GM12865 (cell line): ENCODE measurements at regions not wholly inside any gene's neighbourhood (a gene's known extent, or its start where the extent isn't known, plus 50 kb on each side); places are given as distances from the start of the nearest gene placed in this dataset.

ENCODE experiments used
- DNase-seq: peaks from one replicate; pipeline ENCODE4 v3.0.0; 2010; ENCODE audit warnings: low read depth
- H3K4me3 ChIP-seq: 2 replicates; pipeline ENCODE4 v1.5.1; 2011; ENCODE audit warnings: mild to moderate bottlenecking, low read depth, low read length, control low read depth
- TF ChIP-seq, protein P1 (sequence below): IDR thresholded peaks from 2 replicates; pipeline ENCODE4 v1.5.1; 2011; ENCODE audit warnings: low read length, control low read depth, low read depth, inconsistent platforms; ENCODE audit not compliant: insufficient read depth; ENCODE audit errors: missing control alignments

DNA sequence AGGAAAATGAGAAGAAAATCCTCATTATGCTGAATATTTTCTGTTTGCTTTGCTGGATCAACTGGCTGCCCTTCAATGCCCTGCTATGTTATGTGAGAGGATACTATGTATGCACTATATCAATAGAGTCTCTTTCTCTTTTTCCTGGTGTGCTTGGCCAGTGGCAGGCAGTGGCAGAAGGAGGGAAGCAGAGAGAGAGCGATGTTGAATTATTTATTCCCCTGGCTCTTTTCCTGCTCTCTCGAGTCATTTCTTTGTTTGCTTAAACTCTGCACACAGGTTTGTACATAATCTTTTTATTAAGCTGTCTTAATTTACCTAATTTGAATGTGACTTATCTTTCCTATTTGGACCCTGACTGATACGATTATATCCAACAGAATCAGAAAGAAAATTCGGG is 1727.3 kb downstream of the SUCLG1 start:
- DNase-seq = no peak
- TF ChIP-seq, protein P1, sequence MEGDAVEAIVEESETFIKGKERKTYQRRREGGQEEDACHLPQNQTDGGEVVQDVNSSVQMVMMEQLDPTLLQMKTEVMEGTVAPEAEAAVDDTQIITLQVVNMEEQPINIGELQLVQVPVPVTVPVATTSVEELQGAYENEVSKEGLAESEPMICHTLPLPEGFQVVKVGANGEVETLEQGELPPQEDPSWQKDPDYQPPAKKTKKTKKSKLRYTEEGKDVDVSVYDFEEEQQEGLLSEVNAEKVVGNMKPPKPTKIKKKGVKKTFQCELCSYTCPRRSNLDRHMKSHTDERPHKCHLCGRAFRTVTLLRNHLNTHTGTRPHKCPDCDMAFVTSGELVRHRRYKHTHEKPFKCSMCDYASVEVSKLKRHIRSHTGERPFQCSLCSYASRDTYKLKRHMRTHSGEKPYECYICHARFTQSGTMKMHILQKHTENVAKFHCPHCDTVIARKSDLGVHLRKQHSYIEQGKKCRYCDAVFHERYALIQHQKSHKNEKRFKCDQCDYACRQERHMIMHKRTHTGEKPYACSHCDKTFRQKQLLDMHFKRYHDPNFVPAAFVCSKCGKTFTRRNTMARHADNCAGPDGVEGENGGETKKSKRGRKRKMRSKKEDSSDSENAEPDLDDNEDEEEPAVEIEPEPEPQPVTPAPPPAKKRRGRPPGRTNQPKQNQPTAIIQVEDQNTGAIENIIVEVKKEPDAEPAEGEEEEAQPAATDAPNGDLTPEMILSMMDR = no peak
- no peak overlapping the region for H3K4me3 ChIP-seq

DNA sequence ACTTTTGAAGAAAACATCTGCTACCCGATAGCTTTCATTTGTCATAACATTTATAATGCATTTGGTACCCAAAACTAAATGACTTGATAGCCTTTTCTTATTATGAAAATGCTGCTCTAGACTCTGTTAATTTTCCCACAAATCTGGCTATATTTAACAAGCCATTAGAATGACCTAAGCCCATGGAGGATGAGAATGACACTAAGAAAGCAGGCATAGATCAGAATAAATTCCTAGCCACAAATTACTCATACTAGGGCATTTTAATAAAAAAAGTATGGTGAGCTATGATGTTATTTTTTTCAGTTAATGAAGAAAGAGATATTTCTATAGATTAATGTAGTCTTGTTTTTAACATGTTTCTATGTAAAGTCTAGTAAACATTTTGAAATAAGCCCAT is 1728.3 kb downstream of the SUCLG1 start:
- H3K4me3 ChIP-seq = no peak overlapping the region
- no peak for DNase-seq
- TF ChIP-seq, protein P1 = no peak

DNA sequence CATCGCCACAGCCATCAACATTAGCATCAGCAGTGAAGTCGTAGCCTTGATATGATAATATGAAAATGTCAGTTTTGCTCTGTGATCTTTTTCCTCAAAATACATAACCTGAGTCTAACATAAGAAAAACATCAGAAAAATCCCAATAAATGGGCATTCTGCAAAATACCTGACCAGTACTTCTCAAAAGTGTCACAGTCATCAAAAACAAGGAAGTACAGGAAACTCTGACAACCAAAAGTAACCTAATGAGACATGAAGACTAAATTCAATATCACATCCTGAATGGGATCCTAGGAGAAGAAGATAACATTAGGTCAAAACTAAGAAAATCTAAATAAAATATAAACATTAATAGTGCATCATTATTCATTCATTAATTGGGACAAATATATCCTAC is 1731.0 kb downstream of the SUCLG1 start:
- no peak overlapping the region for H3K4me3 ChIP-seq
- TF ChIP-seq, protein P1 = no peak

DNA sequence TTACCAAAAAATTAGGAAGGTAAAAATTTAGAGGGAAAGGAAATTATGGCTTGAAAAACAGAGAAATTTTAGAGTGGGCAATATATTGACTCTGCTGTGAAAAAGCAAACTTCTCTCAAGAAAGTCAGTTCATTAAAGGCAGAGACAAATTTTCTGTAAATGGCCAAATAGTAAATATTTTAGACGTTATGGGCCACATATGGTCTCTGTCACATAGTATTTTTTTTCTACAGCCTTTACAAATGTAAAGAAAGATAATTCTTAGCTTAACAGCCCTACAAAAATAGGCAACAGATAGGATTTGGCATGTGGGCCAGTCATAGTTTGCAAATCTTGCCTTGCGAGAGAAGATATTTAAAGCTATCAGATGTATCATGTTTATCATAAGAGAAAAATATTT is 1750.4 kb downstream of the SUCLG1 start:
- TF ChIP-seq, protein P1 = no peak
- no peak overlapping the region for H3K4me3 ChIP-seq
- no peak for DNase-seq

More for the DNA sequence above, 1731.0 kb downstream of the SUCLG1 start:
- no peak for DNase-seq

DNA sequence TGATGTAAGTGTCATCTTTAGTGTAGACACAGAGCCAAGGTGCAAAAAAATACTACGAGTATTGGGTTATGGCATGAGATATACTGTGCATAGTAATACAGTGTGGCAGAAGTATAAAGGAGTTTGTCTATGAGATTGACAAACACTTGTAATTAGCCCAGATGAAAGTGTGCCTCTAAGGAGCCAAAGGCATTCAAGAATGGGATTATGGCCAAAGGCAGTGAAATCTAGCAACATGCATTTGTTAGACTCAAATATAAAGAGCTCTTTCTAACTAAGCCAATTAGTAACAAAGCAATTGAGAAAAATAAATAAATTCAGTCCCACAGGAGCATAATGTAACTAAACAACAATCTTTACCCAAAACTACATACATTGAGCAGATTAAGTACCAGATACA is 1761.8 kb downstream of the SUCLG1 start:
- no peak overlapping the region for H3K4me3 ChIP-seq
- no peak for DNase-seq
- TF ChIP-seq, protein P1 = no peak

DNA sequence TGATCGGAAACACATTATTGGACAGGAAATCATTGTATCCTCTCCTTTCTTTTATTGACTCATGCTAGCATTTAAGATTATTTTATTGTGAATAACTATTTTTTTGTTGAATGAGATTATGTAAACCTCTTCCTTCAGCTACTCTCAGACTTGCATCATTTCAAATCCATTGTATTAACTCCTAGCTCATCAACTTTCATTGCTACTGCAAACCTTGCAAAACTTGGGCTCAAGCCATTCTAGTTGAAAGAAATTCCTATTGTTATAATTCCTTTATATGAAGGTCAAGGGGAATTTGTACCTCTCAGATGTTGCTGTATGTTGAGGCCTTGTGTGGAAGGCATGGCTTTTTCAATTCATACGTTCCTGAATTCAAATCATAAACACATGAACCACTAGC is 1764.6 kb downstream of the SUCLG1 start:
- no peak overlapping the region for H3K4me3 ChIP-seq
- TF ChIP-seq, protein P1 = no peak
- DNase-seq = no peak

DNA sequence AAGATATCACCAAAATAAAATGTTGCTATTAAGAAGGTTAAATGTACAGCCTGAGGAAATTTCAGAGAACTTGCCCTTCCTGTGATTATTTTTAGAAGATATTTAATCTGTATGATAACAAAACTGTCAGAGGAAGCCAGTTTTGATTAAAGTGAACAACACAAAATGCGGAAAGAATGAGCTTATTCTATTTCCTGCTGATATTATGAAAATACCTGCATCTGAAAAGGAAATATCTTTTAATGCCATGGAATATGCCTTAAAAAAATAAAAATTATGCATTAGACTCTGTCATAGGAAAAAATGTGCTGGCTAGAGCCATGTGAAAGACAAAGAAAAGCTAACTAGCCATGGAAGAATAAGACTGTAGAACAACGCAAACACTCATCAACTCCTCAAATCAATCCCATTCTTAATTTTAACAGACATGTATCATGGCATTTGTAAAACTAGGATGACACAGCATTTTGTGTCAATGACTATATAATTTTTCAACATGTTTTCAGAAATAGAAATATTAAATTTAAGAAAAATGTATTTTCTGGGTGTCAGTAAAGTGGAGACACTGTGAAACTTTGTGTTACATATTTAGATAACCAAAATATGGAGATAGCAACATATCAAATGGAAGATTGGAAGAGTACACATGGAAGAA is 1768.2 kb downstream of the SUCLG1 start:
- no peak for DNase-seq
- TF ChIP-seq, protein P1 = no peak
- no peak overlapping the region for H3K4me3 ChIP-seq
